CD4-positive, alpha-beta T cell treated with Interleukin-6 for 4 hours (primary cell): ENCODE measurements at regions not wholly inside any gene's neighbourhood (a gene's known extent, or its start where the extent isn't known, plus 50 kb on each side); places are given as distances from the start of the nearest gene placed in this dataset.

Source experiments
- DNase-seq: peaks from one replicate; pipeline ENCODE4 v3.0.0-alpha.2; 2020; ENCODE audit warnings: mixed read lengths

DNA sequence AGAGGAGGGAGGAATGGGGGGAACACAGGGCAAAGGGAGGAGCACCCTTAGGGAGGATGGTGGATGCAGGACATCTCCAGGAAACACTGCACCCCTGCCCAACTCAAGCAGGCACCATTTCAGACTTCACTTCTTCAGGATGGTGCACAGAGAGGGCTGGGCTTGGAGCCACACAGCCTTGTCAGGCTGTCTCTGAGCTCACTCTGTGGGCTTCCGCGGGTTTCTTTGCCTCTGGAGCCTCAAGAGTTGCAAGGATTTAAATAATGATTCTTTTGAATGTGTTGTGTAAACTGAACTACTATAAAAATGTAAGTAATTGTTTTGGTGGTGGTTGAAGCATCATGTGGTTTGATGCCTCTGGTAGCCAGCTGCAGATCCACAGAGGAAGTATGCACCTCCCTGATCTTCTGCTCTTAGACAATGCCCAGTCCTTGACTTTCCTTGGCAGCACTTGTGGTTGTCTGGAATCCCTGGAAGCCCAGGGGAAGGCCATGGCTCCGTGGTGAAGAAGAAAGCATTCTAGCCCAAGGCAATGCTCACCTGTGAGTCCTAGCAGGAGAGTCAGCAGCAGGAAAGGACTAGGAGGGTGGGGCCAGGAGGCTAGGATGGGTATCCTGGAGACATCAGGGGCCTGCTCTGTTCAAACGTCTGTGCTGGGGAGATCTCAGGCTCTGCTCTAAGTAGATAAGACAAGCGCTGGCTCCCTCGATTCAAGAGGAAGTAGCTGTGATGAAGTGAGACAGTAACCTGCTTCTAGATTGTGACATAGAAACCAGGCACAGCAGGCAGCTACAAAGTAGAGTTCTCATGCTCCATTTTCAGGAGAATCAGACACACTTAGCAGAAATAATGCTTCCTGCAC lies 50.2 kb upstream of the SIRPG start:
- peak; percentile 35 for DNase-seq
